Midbrain (tissue), 1 donor: ENCODE measurements at regions not wholly inside any gene's neighbourhood (a gene's known extent, or its start where the extent isn't known, plus 50 kb on each side); places are given as distances from the start of the nearest gene placed in this dataset.

Source experiments
- DNase-seq: peaks from one replicate; lab custom pipeline; 2025; lab: John Stamatoyannopoulos, UW

DNA sequence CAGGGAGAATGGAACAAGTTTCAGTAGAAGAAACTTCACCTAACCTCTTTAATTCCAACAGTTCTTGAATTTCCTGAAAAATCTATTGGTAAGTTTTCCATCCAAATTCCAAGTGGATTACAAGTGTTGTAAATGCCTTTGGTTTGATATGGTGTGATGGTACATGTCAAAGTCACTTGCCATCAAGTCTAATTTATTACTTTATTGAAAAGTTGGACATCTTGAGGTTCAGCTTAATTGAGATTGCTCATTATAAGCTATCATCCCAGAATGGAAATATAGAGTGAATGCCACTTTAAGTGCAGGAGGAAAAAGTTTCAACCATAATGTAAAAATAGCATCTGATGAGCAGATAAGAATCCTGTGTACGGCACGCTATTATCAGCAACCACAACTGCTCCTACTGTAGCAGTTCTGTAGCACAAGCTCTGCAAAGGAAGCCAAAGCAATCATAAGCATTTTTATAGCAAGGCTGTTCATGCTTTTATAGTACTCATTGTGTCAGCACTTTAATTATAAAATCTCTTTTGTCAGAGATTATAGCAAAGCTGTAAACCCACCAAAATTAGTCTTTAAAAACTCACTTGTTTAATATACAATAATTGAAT lies 991.8 kb upstream of the PHF14 start:
- no peak for DNase-seq

DNA sequence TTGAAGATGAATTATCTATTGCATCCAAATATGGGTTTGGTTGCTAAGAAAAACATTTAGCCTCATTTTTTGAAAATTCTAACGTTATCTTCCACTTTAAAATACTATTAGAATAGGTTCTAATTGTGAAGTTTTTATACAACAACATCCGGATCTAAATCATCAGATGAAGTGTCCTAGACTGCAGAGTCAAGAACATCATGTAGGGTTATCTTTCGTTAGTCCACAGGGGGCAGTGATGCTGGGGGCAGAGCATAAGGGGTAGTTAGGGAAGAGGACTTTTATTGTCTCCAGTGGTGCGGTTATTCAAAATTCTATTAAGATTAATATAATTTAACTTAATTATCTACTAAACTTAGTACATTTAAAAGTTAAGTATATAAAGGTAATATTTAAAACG lies 990.6 kb upstream of the PHF14 start:
- no peak for DNase-seq

DNA sequence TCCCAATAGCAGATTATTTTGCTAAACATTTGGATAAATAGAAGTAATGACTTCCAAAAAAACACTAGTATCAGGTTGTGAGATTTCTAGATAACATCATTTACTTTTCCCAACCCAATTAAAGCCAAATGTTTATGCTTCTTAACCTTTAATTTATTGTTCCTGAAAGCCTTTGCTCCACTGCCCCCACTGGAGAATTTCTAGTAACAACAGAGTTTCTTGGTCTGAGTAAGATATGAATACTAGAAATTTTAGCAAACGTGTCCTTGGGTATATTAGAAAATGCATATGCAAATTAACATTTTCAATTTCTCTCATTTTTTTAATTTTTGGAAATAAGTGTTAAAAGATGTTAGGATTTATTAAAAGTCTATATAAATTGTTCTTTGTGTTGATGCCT lies 958.0 kb upstream of the PHF14 start:
- no peak for DNase-seq

DNA sequence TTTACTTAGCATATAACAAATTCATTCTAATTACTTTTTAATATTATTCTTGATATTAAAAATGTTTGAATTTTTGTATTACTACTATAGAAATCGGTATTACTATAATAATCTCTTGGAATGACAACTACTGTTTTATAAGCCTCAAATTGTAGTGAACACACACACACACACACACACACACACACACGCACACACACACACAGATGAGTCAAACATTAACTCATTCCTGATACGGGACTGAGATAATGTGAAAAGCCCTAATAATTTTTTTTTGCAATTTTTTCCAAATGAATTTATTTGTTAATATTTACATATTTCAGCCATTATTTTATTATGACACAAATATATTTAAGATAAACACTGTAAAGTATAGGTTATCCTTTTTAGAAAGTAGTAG lies 951.2 kb upstream of the PHF14 start:
- no peak for DNase-seq

DNA sequence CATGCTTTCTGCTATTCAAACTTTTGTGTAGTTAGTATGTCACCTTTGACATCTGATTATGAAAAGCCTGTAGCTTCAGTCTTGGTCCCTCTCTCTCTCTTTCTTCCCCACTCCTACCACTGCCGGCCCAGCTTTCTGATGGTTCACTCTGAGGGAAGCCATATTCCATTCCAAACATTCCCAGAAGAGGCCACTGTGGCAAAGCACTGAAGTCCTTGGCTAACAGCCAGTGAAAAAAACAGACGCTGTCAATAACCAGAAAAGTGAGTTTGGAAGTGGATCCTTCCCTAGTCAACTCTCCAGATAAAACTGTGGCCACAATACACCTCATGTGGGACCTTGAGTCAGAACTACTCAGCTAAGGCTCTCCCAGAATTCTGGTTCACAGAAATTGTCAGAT lies 950.7 kb upstream of the PHF14 start:
- DNase-seq, result peak; percentile 69

DNA sequence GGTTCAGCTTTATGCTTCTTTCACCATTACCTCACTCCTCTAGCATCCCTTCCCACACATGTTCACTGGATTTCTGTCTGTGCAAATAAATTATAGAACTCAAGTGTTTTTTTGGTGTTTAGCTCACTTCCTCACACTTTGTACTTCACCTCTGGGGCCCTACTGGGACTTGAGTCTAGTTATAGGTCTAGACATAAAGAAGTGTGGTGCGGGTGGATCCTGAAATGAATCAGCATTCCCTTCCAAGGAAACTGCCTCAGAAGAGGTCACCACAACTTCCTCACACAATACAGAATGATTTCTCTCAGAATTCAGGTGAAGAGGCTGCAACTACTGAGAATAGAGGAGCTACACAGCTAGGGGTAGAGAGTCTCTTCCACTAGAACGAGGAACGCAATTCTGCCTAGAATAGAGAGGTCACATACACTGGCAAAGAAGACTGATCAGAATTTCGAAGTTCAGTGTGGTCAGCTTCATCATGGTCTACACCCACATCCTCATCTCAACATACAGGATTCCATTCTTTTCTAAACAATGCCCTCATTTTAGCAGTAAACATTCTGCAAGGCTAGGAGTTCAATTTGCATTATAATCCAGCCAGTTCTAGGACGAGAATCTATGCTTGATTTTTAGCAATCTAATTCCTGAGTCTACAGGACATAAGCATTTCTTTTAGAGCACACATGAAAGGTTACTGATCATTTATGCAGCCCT lies 938.7 kb upstream of the PHF14 start:
- DNase-seq, result no peak

DNA sequence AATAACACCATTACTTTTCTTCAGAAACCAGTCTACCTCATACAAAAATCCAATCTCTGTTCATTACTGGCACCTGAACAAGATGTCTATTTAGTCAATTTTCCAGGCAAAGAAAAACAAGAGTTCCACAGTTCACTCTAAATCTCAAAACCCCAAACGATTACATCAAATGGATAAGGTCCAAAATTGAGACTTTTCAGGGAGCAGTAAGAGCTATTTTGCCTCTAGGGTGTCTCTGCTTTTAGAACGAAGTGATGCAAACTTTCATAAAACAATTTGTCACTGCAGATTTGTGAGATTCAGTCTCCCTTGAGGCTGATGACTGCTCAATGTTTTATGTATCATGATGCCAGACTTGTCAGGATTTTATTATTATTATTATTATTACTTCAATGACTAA lies 937.0 kb upstream of the PHF14 start:
- no peak for DNase-seq

DNA sequence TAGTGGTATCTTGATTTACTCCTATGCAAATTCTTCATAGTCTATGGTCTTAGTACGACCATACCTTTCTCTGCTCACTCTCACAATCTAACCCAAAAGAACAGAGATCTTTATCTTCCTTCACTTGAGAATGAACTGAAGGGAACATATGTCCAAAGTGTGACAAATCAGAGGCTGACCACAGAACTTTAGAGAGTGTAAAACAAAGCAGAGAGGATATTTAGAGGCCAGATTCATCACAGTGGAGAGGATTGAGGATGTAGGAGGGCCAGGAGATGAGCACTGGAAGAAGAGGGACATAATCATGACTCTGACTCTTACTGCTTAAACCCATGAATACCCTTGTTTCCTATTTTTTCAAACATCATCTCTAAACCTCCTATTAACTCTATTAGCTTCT lies 935.3 kb upstream of the PHF14 start:
- DNase-seq, result no peak

DNA sequence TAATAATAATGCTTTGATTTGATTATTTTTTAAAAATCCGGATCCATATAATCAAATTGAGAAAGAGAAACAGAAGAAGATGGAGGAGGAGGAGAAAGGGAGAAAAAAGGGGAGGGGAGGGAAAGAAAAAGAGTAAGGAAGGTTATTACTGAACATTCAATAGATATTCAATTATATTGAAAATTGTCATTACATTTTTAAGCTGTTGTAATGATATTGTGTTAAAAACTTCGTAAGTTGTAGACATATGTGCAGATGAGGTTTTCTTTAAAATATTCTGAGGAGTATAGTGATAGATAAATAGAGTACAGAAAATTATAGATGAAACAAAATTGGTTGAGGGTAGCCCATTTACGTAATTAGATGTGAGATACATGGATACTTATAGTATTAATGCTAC lies 933.0 kb upstream of the PHF14 start:
- DNase-seq, result no peak

DNA sequence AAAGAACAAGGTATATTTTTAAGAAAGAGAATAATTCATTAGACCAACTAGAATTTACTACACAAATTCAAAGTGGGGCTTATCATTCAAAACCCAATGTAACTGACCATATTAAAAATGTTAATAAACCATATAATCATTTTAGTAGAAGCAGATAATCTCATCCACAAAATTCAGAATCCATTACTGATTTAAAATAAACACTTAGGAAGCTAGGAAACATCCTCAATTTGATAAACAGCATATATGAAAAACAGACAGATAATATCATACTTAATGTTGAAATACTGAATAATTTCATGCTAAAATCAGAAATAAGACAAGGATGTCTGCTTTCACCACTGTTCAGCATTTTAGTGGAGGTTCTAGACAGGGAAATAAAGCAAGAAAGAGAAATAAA lies 902.8 kb upstream of the PHF14 start:
- DNase-seq, result no peak

DNA sequence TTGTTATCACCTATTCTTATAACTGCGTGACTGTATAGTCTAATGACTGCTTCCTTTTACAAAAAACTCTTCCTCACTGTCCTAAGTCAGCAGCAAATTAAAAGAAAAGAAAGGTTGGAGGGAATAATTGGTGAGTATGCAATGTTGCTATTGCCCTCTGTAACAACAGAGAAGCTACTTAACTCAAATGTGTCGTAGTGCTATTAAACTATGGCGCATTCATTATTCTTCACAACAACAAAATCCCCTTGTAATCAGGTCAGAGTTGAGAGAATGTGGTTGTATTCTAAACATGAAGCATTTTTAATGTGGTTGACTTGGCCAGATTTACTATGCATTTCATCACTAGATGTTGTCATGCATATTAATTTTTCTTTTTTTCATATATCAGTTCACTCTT lies 897.8 kb upstream of the PHF14 start:
- peak; percentile 22 for DNase-seq

DNA sequence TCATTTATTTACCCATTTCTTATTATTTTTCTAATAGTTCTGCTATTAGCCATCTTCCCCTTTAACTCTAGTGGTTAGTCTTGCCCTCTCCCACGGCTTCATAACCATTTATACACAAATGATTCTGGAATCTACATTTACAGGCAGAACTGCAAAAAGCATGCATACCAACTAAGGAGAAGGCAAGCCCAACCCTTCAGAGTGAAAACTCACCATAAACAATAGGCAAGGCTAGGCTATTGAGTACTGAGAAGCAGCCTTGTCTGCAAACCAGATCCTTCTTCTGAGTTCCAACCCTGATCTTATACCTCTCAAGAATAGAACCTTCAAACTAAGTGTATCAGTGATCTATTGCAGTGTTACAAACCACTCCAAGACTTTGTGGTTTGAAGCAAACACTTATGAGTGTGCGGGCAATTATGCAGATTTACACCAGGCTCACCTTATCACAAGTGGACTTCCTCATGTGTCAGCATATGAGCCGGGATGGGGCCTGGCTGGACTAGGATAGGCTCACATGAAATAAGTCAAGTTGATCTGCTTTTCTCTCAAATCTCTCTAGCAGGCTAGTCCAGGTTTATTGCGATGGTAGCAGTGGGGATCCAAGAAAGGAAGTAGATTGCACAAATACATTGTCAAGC lies 896.9 kb upstream of the PHF14 start:
- DNase-seq, result no peak

DNA sequence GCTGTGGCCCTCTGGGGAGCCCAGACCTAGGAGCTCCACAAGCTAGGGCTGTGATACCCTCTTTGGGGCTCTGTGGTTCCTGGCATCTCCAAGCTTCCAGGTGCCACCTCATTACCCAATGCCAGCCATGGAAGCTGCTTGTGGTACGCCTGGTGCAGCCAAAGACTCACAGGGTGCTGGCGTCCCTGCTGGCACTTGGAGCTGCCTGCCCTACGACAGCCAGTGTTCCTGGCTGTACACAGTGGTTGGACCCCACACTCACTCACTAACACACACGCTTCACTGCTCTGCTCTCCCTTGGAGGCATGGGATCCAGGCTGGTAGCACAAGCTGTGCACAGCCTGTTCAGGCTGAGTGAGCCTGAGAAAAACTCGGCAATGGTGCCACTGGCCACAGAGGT lies 894.1 kb upstream of the PHF14 start:
- DNase-seq, result no peak

DNA sequence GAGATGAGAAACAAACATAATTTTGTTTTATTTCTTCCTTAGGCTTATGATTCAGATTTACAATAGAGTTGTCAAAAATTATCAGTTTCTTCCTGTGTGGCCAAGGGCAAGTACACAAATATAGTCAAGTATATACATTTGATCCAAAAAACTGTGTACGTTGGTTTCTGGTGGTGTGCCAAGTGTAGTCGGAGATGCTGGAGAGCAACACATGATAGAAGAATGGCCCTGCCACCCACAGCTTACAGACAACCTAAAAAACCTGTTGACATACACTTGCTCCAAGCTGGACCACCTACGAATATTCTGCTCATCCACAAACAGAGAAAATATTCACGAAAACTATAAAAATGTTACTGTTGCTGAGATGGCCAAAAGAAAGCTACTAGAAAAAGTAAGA lies 890.8 kb upstream of the PHF14 start:
- DNase-seq, result no peak

DNA sequence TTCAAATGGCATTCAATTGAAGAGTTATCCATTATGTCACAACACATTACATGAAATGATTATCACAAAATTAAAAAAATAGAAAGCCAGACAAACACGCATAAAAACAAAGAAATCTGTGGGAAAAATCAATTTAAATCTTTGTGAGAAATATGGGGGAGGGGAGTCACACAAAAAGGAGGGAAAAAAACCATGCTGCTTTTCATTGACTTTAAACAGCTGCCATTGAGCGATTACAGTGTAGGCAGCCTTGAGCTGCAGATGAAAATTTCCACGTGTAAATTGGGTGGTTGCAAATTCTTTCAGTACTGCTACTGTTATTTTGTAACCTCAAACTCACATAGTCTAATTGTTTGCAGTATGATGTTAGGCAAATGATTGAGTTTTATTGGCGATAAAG lies 889.9 kb upstream of the PHF14 start:
- DNase-seq, result no peak

DNA sequence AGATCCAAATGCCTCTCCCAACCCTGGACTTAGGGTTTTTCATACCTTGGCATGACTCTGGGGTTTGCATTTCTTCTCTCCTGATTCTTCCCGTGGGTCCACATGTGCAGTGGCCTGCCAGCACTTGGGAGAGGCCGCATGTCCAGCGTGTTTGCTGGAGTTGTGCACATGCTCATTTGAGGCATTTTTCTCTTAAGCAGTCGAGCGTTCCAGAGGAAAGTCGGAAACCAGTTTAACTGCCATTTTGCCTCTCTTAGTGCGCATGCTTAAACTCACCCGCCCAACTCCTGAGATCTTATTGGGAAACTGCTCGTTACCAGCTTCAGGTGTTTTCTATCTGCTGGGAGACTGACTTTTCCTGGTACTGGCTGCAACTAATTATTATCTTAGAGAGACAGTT lies 888.4 kb upstream of the PHF14 start:
- no peak for DNase-seq

DNA sequence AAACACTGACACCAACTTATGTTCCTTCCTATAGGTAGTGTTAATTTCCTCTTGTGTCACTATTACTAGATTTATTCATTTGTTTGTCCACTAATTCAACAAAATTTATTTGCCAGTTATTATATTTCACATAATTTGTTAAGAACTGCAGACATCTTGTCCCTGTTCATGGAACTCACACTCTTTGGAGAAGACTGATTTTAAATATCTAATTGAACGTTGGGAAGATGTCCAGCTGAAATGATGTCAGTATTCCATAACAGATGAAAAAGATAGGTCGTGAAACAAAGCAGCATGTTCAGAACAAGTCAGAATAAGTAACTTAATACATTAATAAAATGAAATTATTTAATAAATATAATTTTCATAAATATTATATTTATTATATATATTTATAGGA lies 873.1 kb upstream of the PHF14 start:
- no peak for DNase-seq

DNA sequence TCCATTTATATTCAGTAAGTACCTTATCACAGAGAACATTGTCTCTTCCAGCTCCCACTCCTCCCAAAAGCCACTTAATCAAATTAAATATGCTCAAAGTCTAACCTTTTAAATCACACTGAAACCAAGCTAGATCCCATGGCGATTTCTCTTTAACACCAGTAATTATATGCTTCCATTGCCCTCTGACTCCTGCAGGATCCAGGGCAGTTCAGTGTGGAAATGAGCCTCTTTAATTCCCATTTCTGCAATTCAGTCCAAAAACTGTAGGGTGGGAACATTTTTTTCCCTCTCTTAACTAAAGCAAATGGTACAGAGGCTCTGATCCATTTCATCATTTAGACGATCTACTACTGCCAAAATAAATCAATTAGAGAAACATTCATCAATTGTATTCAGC lies 872.3 kb upstream of the PHF14 start:
- DNase-seq, result no peak

DNA sequence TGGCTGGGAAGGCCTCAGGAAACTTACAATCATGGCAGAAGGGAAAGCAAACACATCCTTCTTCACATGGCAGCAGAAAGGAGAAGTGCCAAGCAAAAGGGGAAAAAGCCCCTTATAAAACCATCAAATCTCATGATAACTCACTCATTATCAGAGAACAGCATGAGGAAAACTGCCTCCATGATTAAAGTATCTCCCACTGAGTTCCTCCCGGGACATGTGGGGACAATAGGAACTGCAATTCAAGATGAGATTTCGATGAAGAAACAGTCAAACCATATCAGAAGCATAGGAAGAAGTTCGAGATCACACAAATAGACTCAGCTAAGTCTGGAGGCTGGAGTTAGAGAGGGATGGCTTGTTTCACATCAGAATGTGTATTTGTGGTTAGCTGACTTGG lies 869.4 kb upstream of the PHF14 start:
- no peak for DNase-seq

DNA sequence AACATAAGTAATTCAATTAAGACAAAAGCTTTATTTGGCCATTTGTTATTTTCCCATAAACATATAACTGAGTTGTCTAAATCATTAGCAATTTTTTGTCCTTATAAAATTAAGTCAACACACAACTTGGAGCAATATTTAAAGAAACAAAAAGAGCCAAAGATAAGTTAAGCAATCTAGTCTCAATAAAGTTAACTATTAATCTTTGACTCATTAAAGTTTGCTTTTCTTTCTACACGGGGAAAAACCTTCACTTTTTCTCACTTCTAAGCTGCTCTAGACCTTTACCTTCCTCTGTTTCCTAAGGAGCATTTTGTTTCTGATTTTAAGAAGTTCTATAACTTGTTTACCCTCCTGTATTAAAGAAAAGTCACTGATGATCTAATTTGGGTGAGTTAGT lies 867.1 kb upstream of the PHF14 start:
- DNase-seq, result no peak

DNA sequence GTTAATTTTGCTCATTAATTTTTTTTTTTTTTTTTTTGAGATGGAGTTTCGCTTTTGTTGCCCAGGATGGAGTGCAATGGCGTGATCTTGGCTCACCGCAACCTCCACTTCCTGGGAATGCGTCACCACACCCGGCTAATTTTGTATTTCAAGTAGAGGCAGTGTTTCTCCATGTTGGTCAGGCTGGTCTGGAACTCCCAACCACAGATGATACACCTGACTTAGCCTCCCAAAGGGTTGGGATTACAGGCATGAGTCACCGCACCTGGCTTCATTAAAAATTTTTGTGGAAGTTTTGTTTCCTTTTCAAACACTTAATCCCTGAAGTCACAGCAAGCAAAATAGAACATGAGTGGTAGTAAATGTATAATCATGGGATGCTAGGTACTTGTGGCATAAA lies 857.2 kb upstream of the PHF14 start:
- no peak for DNase-seq

DNA sequence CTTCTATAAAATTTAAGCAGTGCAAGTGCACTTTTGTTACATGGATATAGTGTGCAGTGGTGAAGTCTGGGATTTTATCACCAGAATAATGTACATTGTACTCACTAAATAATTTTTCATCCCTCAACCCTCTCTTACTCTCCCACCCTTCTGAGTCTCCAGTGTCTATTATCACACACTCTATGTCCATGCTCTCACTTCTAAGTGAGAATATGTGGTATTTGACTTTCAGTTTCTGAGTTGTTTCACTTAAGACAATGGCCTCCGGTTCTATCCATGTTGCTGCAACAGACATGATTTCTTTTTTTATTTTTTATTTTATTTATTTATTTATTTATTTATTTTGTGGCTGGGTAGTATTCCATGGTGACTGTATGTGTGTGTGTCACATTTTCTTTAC lies 855.9 kb upstream of the PHF14 start:
- no peak for DNase-seq

DNA sequence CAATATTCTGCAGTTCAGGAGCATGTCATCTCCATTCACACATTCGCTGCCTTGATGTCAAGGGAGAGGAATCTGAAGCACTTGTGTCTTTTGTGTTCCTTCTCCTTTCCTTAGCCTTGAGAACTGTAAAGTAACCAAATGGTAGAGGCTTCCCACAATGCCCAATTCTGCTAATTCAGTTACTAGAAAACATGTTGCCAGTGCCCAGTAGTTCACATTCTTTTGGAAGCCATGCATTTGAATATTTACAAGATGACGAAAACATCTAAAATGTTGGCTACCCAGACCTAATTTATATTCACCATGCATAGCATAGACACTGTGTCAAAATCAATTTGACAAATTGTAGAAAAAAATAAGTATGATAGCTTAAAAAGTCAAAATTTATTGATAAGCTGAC lies 852.7 kb upstream of the PHF14 start:
- DNase-seq, result peak; percentile 14

DNA sequence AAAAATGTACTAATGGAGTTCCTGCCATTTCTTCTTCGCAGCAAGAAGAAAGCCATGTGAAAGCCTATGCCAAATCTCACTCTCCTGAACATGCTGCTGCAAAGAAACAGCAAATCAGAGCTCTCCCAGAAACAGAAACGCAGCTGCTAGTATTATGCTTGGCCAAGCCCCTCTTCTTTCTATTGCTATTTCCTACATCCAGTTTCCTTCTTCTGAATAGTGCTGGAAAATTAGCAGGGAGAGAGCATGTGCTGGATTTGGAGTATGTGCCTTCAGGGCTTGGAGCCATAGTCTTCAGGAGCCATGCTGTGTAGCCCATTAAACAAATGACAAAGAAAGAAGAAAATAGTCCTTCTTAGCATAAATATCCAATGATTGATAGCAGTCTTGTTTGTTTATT lies 852.0 kb upstream of the PHF14 start:
- peak; percentile 51 for DNase-seq
